Heart left ventricle (tissue), 16 donors: ENCODE measurements at regions not wholly inside any gene's neighbourhood (a gene's known extent, or its start where the extent isn't known, plus 50 kb on each side); places are given as distances from the start of the nearest gene placed in this dataset.

ENCODE experiments used
- ATAC-seq, 4 donors: fragments of 200-7000 bp; cut with Tn5 transposase; one replicate each; pipeline ENCODE4 v1.9.1; 2020 to 2022; ENCODE audit warnings: moderate library complexity in 4 of 4, mild to moderate bottlenecking in 3 of 4, moderate number of reproducible peaks in 1 of 4
- DNase-seq, 5 donors: peaks; one replicate each; pipeline ENCODE4 v3.0.0-alpha.2; 2020
- H3K27ac ChIP-seq, 12 donors: fragments of 200-600 bp; sonication (generic) in 4 of 12; one replicate each; pipeline versions ENCODE4 v1.5.0 to v1.8.0; 2016 to 2022; ENCODE audit warnings: mild to moderate bottlenecking in 2 of 12
- H3K27me3 ChIP-seq, 9 donors: fragments of 200-600 bp; sonication (generic) in 2 of 9; one replicate each; pipeline versions ENCODE4 v1.5.1 to v1.8.0; 2016 to 2022; ENCODE audit warnings: mild to moderate bottlenecking in 3 of 9
- H3K36me3 ChIP-seq, 9 donors: fragments of 200-600 bp; sonication (generic) in 2 of 9; one replicate each; pipeline versions ENCODE4 v1.5.0 to v1.8.0; 2018 to 2022; ENCODE audit warnings: mild to moderate bottlenecking in 2 of 9
- H3K4me1 ChIP-seq, 12 donors: fragments of 200-600 bp; sonication (generic) in 4 of 12; one replicate each; pipeline versions ENCODE4 v1.5.0 to v1.8.0; 2016 to 2022; ENCODE audit warnings: mild to moderate bottlenecking in 3 of 12
- H3K4me3 ChIP-seq, 12 donors: fragments of 200-600 bp; sonication (generic) in 4 of 12; one replicate each; pipeline versions ENCODE4 v1.5.0 to v1.8.0; 2017 to 2022; ENCODE audit warnings: mild to moderate bottlenecking in 9 of 12, moderate library complexity in 4 of 12
- H3K9me3 ChIP-seq, 12 donors: fragments of 200-600 bp; sonication (generic) in 4 of 12; one replicate each; pipeline versions ENCODE4 v1.5.0 to v1.8.0; 2016 to 2022; ENCODE audit warnings: mild to moderate bottlenecking in 1 of 12
- POLR2A ChIP-seq, 2 donors: fragments of 450-650 bp; IDR thresholded peaks; one replicate each; pipeline ENCODE4 v1.6.1; 2017; ENCODE audit warnings: antibody characterized with exemption in 2 of 2, mild to moderate bottlenecking in 2 of 2, moderate library complexity in 2 of 2
- WGBS, 4 donors: extraction: QIAGEN DNeasy Blood & Tissue Kit in 2 of 4; methylation state at CpG; one replicate each; pipeline versions ENCODE4 v1.1.5 to v1.1.7; 2013 to 2018; 5-methylcytosine and 5-hydroxymethylcytosine counted together
- intact Hi-C, 10 donors: fragments of 100-400 bp; cut with DNase I; formaldehyde crosslinking; loops; one replicate each; pipeline versions ENCODE4 v1.11.1 to v1.14.2; 2022
- TF ChIP-seq, protein P1 (sequence below), 12 donors: fragments of 200-600 bp; sonication (generic) in 4 of 12; IDR thresholded peaks; one replicate each; pipeline versions ENCODE4 v1.5.0 to v1.8.0; 2018 to 2022; ENCODE audit warnings: antibody characterized with exemption in 12 of 12, mild to moderate bottlenecking in 5 of 12
- donor health status: ischemic (EF 13 %, LVEDD 7.1; RV severe dilation, severe dysfunction).
- donor health status: healthy with polysubstance abuse.
- donor health status: DM: no; HTN: yes; CAD: no.
- donor health status: DM: no; HTN: no; CAD: no.
- donor health status: ischemic (EF 25% LVEDD 6.9; RV normal size, moderate dysfunction).
- donor health status: ischemic (EF 25% LVEDD 5.7; RV mildly dilated, moderate dysfunction).
- donor health status: healthy.
- donor health status: DM: yes; HTN: yes; CAD: no.
- donor health status: ischemic (EF 35%, LVEDD 5.7; RV mildly dilated, moderate dysfunction).
- donor health status: nonischemic (EF 11% LVEDD 7.7; RV severe dilation, severe dysfunction).
- donor health status: DM: yes; HTN: yes; CAD: no.
- donor health status: PGD.
- donor health status: ischemic (EF 29% LVEDD 5.4; RV normal size, mild dysfunction).
- donor health status: nonischemic (EF 23%, LVEDD 6.1; RV moderate dilation, normal function).

DNA sequence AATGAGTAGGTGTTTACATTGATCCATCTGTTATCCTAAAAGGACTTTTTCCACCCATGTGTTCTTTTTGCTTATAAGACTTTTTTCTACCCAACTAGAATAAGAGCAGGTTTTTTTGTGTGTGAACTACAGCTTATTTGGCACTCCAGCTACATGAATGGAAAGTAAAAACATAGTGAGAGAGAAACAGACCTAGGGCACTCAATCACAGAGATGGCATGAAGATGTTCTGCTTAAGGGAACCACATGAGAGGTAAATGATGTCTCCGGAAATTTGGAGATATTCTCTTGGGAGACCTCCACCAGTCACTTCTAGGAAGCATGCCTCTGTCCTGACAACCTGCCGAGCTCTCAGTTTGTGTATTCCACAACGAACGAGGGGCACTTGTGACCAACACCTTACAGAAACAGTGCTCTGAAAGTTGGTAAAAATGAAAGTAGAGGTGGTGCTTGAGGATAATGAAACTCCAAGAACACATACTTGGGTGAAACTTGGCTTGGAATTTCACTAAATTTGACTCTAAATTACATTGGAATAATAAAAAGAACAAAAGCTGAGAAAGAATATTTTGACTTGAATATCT lies 788.4 kb upstream of the GALNTL6 start:
- intact Hi-C loops = no loop called here
- no peaks in the 10 kb centered on the region for H3K4me1 ChIP-seq
- H3K27ac ChIP-seq = no peak overlapping the region
- H3K4me3 ChIP-seq = no peak overlapping the region
- no peak for TF ChIP-seq POLR2A (IDR thresholded peaks at IDR 0.05)
- TF ChIP-seq, protein P1, sequence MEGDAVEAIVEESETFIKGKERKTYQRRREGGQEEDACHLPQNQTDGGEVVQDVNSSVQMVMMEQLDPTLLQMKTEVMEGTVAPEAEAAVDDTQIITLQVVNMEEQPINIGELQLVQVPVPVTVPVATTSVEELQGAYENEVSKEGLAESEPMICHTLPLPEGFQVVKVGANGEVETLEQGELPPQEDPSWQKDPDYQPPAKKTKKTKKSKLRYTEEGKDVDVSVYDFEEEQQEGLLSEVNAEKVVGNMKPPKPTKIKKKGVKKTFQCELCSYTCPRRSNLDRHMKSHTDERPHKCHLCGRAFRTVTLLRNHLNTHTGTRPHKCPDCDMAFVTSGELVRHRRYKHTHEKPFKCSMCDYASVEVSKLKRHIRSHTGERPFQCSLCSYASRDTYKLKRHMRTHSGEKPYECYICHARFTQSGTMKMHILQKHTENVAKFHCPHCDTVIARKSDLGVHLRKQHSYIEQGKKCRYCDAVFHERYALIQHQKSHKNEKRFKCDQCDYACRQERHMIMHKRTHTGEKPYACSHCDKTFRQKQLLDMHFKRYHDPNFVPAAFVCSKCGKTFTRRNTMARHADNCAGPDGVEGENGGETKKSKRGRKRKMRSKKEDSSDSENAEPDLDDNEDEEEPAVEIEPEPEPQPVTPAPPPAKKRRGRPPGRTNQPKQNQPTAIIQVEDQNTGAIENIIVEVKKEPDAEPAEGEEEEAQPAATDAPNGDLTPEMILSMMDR (IDR thresholded peaks at IDR 0.05) = no peak
- peaks cover 0 to 11% (median 0%) of the 10 kb centered on the region in 12 donors for H3K9me3 ChIP-seq
- ATAC-seq (no peak), DNase-seq (no peak)
- 64 to 70% (median 69%) methylated on average over 4 of the region's 4 CpGs for WGBS, 4 donors
- no peaks in the 10 kb centered on the region for H3K36me3 ChIP-seq
- H3K27me3 ChIP-seq = no peaks in the 10 kb centered on the region

DNA sequence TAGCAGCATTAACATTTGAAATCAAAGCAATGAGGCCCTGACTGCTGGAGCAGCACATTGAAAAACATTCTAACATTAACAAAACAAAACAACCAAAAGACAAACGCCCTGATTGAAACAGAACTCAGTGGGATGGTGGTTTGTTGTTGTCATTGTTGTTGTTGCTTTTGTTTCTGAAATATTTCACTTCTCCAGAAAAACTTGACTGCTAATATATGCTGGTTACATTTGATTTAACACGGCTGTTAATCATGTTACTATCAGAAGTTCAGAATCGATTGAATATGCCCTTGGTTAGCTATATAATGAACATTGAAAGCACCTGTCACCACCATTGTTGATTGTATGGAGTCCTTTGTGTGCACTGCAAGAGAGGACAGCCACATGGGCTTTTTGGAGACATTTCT lies 790.4 kb upstream of the GALNTL6 start:
- Histone ChIP-seq H3K27ac (no peak overlapping the region), H3K27me3 (no peaks in the 10 kb centered on the region), H3K36me3 (no peaks in the 10 kb centered on the region), H3K4me3 (no peak overlapping the region), H3K4me1 (no peaks in the 10 kb centered on the region), H3K9me3 (peaks cover 0 to 4% (median 0%) of the 10 kb centered on the region in 12 donors)
- TF ChIP-seq POLR2A (IDR thresholded peaks at IDR 0.05) = no peak
- TF ChIP-seq, protein P1 (IDR thresholded peaks at IDR 0.05) = no peak
- 53 to 62% (median 55%) methylated on average over 3 of the region's 3 CpGs for WGBS, 4 donors
- ATAC-seq (no peak), DNase-seq (no peak)
- intact Hi-C loops = no loop called here

DNA sequence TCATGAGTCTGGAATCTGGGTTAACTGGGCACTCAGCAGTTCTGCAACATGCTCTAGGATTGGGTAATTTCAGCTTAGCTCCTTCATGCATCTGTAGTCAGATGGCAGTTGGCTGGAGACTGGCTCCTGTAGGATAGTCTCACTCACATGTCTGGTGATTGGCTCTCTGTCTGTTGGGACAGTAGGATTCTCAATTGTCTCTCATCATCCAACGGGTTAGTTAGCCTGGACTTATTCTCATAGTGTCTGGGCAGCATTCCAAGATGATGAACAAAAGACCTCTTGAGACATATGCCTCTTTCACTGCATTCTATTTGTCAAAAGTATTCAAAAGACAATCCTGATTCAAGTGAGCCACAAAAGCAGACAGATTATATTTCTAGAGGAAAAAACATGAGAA lies 795.6 kb upstream of the GALNTL6 start:
- no peaks in the 10 kb centered on the region for H3K27me3 ChIP-seq
- H3K9me3 ChIP-seq = peaks cover 0 to 7% (median 0%) of the 10 kb centered on the region in 12 donors
- no peak overlapping the region for H3K27ac ChIP-seq
- no peak for TF ChIP-seq POLR2A (IDR thresholded peaks at IDR 0.05)
- TF ChIP-seq, protein P1 (IDR thresholded peaks at IDR 0.05) = no peak
- no peaks in the 10 kb centered on the region for H3K36me3 ChIP-seq
- WGBS, 4 donors = 0 to 23% (median 0%) methylated on average over 1 of the region's 1 CpG; no CpG with 5 or more reads in 1 of the 4 donors
- no peak overlapping the region for H3K4me3 ChIP-seq
- ATAC-seq (no peak), DNase-seq (no peak)
- intact Hi-C loops = no loop called here
- H3K4me1 ChIP-seq = no peaks in the 10 kb centered on the region

DNA sequence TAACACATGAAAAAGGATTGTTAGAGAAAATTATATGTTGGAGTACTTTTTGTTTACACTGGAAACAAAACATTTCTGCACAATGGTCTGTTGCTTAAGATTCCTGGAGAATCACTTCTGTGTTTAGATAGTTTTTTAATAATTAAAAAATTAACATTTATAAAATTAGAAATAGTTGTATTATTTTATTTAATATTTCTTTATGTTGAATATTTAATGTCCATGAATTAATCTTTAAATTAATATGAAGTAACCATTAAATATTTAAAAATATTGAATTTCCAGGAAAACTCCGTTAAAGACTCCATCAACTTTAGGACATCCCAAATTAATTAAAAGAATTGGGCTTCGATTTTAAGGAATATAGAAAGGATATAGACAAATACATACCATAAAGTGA lies 797.1 kb upstream of the GALNTL6 start:
- no peak overlapping the region for H3K27ac ChIP-seq
- no peak for TF ChIP-seq POLR2A (IDR thresholded peaks at IDR 0.05)
- TF ChIP-seq, protein P1 (IDR thresholded peaks at IDR 0.05) = no peak
- no peak for DNase-seq
- no peaks in the 10 kb centered on the region for H3K27me3 ChIP-seq
- H3K4me3 ChIP-seq = no peak overlapping the region
- no peak for ATAC-seq
- peaks cover 0 to 11% (median 0%) of the 10 kb centered on the region in 12 donors for H3K9me3 ChIP-seq
- intact Hi-C loops = no loop called here
- no peaks in the 10 kb centered on the region for H3K36me3 ChIP-seq
- 23 to 57% (median 29%) methylated on average over 2 of the region's 2 CpGs for WGBS, 4 donors
- no peaks in the 10 kb centered on the region for H3K4me1 ChIP-seq
